G401 (cell line): ENCODE measurements at regions not wholly inside any gene's neighbourhood (a gene's known extent, or its start where the extent isn't known, plus 50 kb on each side); places are given as distances from the start of the nearest gene placed in this dataset.
"Not testable (repeated sequence)": the region's sequence is repeated elsewhere in the genome, so short reads cannot be mapped to it uniquely, and the experiment has no call there.

Source experiments
- DNase-seq: peaks from one replicate; pipeline ENCODE4 v3.0.0-alpha.2; 2015; ENCODE audit warnings: low spot score
- in situ Hi-C: cut with HindIII; loops from 2 replicates; pipeline ENCODE4 v1.10.0; 2016; ENCODE audit warnings: low sequenced_read_pairs, mixed read lengths

DNA sequence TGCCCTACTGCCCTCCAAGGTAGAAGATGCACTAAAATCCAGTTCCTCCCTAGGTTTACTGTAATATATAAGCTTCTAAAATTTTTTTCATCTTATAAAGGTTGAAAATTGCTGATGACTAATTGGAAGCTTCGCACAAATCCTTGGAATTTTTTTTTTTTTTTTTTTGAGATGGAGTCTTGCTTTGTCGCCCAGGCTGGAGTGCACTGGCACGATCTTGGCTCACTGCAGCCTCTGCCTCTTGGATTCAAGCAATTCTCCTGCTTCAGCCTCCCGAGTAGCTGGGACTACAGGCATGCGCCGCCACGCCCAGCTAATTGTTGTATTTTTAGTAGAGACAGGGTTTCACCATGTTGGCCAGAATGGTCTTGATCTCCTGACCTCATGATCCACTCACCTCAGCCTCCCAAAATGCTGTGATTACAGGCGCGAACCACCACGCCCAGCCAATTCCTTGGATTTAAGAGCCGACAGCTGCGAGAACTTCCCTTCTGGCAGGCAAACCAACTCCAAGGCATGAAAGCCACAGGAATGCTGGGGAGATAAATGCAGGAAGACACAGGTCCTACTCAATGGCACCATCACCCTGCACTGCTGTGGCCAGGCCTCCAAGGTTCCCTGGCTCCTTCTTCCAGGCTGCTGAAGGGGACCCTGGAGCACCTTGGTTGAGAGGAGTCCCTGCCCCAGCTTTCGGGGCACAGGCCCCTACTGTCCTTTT lies 98.9 kb upstream of the CHD2 start:
- in situ Hi-C loops, result not testable (repeated sequence)

DNA sequence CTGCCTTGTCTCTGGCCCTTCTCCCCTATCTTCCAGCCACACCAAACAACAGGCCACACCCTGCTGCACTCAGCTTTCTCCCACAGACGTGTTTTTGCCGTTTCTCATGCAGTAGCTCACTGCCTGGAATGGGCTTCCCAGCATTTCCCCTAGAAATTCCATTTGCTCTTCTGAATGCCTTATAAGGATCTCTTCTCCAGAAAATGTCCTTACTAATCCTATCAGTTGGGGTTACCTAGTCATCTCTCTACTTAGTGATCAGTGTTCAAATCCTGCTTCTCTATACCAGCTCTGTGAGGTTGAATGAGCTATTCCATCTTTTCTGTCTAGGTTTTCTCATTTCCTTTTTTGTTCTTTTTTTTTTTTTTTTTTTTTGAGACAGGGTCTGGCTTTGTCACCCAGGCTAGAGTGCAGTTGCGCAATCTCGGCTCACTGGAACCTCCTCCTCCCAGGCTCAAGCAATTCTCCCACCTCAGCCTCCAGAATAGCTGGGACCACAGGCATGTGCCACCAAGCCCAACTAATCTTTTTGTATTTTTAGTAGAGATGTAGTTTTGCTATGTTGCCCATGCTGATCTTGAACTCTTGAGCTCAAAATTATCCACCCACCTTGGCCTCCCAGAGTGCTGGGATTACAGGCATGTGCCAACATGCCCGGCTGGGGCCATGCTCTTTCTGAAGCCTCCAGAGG lies 98.2 kb upstream of the CHD2 start:
- no peak for DNase-seq
- in situ Hi-C loops, result no loop called here

More for the DNA sequence above, 98.9 kb upstream of the CHD2 start:
- not testable (repeated sequence) for DNase-seq

DNA sequence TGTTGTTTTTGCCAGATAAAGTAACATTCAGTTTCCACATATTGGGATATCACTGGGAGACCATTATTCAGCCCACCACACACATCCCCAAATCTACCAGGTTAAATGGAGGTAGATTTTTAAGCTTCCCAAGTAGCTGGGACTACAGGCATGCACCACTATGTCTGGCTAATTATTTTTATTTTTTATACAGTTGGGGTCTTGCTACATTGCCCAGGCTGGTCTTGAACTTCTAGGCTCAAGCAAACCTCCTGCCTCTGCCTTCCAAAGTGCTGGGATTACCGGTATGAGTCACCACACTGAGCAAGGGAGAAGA lies 96.6 kb upstream of the CHD2 start:
- DNase-seq, result no peak
- in situ Hi-C loops, result no loop called here

DNA sequence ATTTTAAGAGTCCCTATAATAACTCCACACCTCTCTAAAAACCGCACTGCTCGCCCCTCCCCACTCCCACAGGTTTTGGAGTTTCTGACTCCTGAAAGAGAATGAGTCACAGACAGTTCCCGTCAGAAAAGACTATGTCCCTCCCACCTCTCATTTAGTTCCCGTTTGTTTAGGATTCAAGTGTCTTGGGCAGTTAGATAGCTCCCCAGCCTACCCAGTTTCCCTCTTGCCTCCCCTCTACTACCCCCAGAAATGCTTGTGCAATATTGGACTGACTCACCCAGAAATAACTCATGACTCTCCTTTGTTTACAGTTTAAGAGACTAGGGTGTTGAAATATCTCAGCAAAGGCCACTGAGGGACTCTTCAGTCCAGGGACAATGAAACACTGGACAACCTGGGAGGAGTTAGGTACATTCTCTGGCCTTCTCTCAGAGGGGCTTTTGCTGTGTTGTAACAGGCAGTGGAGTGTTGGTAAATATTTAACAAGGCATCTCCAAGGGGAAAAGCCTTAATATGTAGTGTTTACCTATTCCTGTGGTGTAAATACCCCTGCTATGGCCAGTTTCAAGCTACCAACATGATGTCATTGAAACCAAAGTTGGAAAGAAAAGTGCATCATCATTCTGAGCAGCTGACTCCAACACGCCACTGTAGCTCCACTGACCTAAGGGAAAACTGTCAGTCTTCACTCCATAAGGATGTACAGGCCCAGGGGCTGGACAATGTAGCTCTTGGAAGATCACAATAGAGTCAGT lies 96.1 kb upstream of the CHD2 start:
- DNase-seq, result peak; percentile 26
- in situ Hi-C loops, result no loop called here

DNA sequence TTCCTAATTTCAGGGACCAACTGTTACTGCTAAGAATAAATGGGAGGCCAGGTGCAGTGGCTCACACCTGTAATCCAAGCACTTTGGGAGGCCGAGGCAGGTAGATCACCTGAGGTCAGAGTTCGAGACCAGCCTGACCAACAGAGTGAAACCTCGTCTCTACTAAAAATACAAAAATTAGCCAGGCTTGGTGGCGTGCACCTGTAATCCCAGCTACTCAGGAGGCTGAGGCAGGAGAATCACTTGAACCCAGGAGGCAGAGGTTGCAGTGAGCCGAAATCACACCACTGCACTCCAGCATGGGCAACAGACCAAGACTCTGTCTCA lies 95.6 kb upstream of the CHD2 start:
- in situ Hi-C loops, result not testable (repeated sequence)

DNA sequence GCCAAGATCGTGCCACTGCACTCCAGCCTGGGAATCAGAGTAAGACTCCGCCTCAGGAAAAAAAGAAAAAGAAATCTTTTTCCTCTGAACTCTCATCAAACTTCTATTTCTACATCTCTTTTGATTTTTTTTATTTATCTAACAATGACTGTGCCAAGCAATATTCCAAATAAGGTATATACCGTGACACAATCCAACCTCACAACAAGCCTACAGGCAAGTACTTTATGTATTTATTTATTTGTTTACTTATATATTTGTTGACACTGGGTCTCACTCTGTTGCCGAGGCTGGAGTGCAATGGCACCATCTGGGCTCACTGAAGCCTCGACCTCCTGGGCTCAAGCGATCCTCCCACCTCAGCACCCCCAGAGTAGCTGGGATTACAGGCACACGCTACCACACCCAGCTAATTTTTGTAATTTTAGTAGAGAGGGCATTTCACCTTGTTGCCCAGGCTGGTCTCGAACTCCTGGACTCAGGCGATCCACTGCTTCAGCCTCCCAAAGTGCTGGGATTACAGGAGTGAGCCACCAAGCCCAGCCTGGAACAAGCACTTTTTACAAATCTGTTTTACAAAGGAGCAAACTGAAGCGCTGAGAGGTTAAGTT lies 94.9 kb upstream of the CHD2 start:
- no peak for DNase-seq
- in situ Hi-C loops, result no loop called here

More for the DNA sequence above, 95.6 kb upstream of the CHD2 start:
- not testable (repeated sequence) for DNase-seq

DNA sequence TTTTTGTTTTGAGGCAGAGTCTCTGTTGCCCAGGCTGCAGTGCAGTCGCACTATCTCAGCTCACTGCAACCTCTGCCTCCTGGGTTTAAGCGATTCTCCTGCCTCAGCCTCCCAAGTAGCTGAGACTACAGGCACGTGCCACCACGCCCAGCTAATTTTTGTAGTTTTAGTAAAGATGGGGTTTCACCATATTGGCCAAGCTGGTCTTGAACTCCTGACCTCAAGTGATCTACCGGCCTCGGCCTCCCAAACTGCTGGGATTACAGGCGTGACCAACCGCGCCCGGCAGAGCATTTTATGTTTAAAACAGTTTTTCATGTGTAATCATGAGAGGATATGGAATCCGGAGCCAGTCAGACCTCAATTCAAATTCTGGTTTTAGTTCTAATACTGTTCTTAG lies 94.0 kb upstream of the CHD2 start:
- DNase-seq, in situ Hi-C loops: not testable (repeated sequence)

DNA sequence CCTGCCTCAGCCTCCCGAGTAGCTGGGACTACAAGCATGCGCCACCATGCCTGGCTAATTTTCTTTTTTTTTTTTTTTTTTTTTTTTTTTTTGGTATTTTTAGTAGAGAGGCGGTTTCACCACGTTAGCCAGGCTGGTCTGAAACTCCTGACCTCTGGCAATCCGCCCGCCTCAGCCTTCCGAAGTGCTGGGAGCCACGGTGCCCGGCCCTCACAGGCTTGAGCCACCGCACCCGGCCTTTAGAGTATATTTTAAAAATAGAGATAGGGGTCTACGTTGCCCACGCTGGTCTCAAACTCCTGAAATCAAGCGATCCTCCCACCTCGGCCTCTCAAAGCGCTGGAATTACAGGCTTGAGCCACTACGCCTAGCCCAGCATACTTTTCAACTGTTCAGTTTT lies 93.4 kb upstream of the CHD2 start:
- in situ Hi-C loops, result no loop called here
- no peak for DNase-seq

DNA sequence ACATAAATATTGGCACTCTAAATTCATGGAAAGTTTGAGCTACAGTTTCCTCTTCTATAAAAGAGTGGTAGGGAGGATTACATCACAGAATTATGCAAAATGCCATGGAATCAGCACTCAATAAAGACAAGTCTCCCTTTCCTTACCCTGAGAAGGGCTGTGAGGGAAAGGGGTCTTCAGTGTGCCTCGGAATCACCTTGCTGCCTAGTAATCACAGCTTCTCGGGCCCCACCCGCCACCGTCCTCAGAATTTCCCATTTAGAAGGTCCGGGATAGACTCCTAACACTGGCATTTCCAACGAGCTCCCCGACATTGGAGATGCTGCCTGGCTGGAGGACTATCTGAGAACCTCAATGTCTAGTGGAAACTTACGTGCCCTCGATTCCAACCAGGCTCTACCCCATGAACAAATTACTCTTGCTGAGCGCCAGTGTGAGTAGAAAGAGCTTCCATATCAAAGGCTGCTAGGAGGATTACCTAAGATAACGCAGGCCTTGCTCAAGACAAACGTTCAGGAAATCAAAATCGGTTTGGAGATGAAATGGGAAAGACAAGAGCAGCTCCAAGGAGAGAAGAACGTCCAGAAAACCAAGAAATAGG lies 92.1 kb upstream of the CHD2 start:
- in situ Hi-C loops, result no loop called here
- DNase-seq, result peak; percentile 53

DNA sequence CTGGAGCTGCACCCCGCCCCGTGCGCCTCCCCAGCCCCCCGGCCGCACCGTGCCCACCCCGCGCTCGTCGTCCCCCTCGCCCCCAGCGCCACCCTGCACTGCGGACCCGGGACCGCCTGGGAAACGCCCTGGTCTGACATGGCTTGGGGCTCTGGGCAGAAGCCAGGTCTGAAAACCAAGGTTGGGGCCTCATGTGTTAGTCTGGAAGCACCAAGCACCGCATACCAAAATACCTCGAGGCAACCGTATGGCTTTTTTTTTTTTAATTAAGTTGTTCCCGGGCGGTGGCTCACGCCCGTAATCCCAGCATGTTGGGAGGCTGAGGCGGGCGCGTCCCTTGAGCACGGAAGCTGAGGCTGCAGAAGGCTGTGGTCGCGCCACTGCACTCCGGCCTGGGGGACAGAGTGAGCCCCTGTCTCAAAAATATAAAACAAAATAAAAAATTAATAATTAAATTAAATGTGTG lies 91.5 kb upstream of the CHD2 start:
- in situ Hi-C loops, result no loop called here
- no peak for DNase-seq

DNA sequence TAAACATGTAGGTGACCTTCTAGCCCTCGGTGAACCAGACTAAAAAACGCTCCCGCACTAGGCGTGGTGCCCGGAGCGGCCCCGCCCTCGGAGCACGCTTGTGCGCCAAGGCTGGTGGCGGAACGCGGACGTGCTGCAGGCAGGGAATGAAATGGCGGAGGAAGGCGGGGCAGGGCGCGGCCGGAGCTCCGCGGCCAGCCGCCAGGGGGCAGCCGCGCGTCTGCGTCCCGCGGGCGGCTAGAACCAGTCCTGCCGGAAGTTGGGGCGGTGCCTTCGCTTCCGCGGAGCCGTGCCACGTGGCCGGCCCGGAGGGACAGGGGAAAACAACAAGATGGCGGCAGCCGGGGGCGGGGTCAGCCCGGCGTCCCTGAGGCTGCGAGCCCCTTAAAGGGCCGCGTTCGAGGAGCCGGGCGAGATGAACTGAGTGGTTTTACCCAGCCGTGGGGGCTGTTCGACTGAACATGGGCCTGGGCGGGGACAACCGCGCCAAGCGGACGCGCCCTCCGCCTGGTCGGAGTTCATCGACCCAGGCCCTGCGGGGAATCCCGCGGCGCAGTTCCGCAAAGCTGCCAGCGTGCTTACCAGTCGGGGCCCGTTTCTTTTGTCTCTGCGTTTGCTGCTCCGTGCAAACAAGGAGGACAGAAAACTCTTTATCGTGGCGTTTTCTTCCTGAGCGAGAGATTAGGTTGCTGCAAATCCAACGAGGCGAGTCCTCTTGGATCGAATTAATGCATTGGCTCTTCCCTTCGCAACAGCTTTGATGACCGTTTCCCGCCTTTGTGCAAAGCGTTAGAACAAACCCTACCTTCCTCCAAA lies 90.9 kb upstream of the CHD2 start:
- in situ Hi-C loops, result no loop called here
- peak; percentile 94 for DNase-seq

DNA sequence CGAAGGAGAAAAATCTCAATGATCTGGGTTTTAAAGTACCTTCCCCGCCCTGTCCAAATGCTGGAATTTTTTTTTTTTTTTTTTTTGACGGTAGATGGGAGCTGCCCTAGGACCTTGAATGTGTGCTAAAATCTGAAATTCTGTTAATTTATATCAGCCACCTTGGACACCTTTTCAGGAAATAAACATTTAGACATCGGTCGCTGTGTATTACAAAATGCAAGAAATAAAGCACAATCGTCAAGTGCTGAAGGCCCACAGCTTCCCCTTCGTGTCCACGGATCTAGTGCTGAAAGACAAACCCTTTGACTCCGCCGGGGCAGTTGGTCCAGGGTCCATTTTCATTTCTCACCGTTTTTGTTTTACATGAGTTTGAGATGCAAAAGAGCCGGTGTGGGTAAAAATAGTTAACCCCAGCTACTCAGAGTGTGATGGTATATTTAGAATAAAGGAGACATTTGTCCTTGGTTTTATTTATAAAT lies 90.2 kb upstream of the CHD2 start:
- peak; percentile 70 for DNase-seq
- in situ Hi-C loops, result no loop called here

DNA sequence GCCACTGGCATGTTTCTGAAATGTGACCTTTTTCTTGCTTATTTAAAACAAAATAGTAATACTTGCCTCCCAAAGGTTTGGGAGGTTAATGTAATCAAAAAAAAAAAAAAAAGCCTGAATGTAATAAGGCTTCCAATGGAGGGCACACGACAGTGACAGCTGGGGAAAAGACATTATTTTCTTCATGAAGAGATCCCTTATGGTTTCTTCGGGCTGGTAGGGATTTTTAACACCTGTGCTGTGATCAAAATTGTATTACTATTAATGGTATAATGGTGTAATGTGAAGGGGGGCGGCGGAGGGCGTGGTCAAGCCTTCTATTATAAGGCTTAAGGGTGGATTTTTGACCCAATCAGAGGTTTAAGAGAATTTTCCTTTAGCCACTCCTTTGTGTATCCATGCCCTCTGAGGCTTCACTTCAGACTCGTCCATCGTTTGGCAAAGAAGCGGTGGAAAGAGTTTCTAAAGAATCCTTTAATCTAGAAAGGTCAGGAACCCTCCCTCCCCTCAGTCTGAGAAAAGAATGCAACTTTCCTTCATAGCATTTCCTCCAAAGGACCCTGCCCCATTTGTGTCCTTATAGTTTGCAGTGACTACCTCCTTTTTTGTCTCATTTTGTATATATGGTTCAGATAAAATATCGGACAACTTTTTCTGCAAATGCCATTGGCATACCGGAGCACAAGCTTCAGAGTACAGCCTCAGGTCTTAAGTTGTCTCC lies 89.5 kb upstream of the CHD2 start:
- peak; percentile 95 for DNase-seq
- in situ Hi-C loops, result no loop called here

DNA sequence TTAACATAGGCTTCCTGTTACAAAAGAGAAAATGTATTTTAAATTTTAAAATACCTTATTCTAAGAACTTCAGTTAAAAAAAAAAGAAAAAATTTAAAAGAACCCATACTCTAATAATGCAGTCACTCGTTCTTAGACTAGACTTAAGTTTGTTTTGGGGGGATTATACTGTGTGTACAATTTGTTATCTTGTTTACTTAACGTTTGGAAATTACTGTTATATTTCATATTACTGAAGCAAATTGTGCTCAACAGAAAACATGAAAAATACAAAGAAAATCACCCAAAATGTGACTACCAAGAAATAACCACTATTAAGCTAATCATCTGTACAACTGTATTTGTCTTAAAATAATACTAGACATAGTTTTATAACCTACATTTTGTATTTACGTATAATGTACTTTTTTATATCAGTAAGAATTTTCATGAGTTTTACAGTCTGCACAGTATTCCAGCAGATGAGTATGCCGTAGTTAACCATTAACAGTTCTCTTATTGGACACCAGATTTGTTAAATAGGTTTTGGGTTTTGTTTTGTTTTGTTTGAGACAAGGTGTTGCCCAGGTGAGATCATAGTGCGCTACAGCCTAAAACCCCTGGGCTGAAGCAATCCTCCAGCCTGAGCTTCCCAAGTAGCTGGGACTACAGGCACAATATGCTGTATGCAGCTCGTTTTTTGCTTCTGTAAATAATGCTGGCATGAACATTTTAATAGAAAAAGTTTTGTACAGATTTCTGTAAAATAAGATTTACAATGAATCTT lies 88.8 kb upstream of the CHD2 start:
- DNase-seq, result peak; percentile 75
- in situ Hi-C loops, result no loop called here

DNA sequence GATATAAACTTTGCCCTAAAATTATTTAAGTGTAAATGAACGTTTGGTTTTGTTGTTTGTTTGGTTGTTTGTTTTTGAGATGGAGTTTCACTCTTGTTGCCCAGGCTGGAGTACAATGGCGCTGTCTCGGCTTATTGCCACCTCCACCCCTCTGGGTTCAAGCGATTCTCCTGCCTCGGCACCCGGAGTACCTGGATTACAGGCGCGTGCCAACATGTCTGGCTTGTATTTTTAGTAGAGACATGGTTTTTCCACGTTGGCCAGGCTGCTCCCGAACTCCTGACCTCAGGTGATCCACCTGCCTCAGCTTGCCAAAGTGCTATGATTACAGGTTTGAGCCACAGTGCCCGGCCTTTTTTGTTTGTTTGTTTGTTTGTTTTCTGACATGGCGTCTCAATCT lies 87.9 kb upstream of the CHD2 start:
- peak; percentile 23 for DNase-seq
- in situ Hi-C loops, result no loop called here

DNA sequence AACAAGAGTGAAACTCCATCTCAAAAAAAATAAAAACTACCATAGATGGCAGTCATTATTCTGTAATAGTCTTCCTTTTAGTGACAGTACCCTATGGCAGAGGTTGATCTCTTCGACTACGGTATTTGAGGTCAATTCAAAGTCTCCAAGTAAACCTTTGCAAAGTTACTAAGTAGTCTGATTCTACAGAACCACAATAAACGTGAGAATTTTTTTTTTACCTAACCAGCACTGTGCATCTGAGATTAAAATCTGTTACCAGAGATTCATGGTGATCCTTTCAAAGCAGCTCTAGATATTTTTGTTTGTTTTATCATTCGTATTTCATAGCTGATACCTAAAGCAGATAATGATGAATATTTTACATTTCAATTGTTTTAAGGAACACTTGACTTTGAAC lies 86.6 kb upstream of the CHD2 start:
- no peak for DNase-seq
- in situ Hi-C loops, result no loop called here

DNA sequence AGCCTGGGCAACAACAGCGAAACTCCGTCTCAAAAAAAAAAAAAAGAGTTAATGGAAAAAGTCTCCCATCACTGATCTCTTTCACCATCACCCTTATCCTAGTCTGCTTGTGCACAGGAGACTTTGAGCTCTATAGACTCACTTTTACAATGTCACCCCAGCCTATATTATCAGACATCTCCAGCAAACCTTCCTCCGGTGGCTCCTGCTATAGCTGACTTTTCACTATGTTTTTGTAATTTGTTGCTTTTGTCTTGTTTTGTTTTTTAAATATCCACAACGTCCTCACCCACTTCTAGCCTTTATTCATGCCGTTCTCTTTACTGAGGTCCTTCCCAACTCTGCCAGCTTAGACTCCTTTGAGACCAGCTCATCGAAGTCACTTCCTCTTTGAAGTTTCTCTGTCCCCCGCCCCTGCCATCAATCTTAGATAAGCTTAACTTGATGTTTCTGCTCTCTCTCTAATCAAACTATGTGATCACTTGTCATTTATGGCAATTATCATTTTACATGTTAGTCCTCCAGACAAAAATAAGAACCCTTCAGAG lies 82.7 kb upstream of the CHD2 start:
- DNase-seq, result peak; percentile 38
- in situ Hi-C loops, result no loop called here
